GM19328 (cell line): ENCODE measurements at regions not wholly inside any gene's neighbourhood (a gene's known extent, or its start where the extent isn't known, plus 50 kb on each side); places are given as distances from the start of the nearest gene placed in this dataset.

Source experiments
- ATAC-seq: cut with Tn5 transposase; IDR thresholded peaks from one replicate; pipeline ENCODE4 v1.9.1; 2021; ENCODE audit warnings: mild to moderate bottlenecking, moderate library complexity; ENCODE audit not compliant: unreplicated experiment

- ATAC-seq, result no peak
Observed at GRCh38 chr20:22438346-22438745, 146.0 kb downstream of the FOXA2 start.

- no peak for ATAC-seq
Observed at GRCh38 chr20:22437354-22437753, 147.0 kb downstream of the FOXA2 start.

- no peak for ATAC-seq
Observed at GRCh38 chr20:22431419-22431818, 153.0 kb downstream of the FOXA2 start.

GRCh38 chr20:22430746-22431168 is 153.6 kb downstream of the FOXA2 start:
- no peak for ATAC-seq

- ATAC-seq, result no peak
Observed at GRCh38 chr20:22430154-22430745, 154.1 kb downstream of the FOXA2 start.

GRCh38 chr20:22429175-22430153 is 154.9 kb downstream of the FOXA2 start:
- no peak for ATAC-seq

GRCh38 chr20:22428051-22428450 is 156.3 kb downstream of the FOXA2 start:
- no peak for ATAC-seq

- no peak for ATAC-seq
Observed at GRCh38 chr20:22426772-22427171, 157.6 kb downstream of the FOXA2 start.

GRCh38 chr20:22425344-22426295 is 158.8 kb downstream of the FOXA2 start:
- no peak for ATAC-seq

- no peak for ATAC-seq
Observed at GRCh38 chr20:22423190-22423832, 161.1 kb downstream of the FOXA2 start.

- no peak for ATAC-seq
Observed at GRCh38 chr20:22420116-22420598, 164.2 kb downstream of the FOXA2 start.

- no peak for ATAC-seq
Observed at GRCh38 chr20:22418738-22419137, 165.6 kb downstream of the FOXA2 start.

GRCh38 chr20:22414305-22414742 is 170.0 kb downstream of the FOXA2 start:
- ATAC-seq, result no peak

- ATAC-seq, result no peak
Observed at GRCh38 chr20:22412977-22413868, 171.1 kb downstream of the FOXA2 start.

- ATAC-seq, result no peak
Observed at GRCh38 chr20:22411627-22412450, 172.5 kb downstream of the FOXA2 start.

- no peak for ATAC-seq
Observed at GRCh38 chr20:22411286-22411626, 173.1 kb downstream of the FOXA2 start.

- ATAC-seq, result no peak
Observed at GRCh38 chr20:22410556-22411130, 173.7 kb downstream of the FOXA2 start.
